Stimulated activated CD4-positive, alpha-beta T cell treated with anti-CD3 and anti-CD28 coated beads, TNF-alpha, amount 100 ng/mL, for 1 hour (primary cell): ENCODE measurements at regions not wholly inside any gene's neighbourhood (a gene's known extent, or its start where the extent isn't known, plus 50 kb on each side); places are given as distances from the start of the nearest gene placed in this dataset.

Source experiments
- DNase-seq, 3 donors: peaks; one replicate each; pipeline ENCODE4 v3.0.0-alpha.2; 2020; ENCODE audit warnings: low read depth in 3 of 3, low spot score in 1 of 3

- no peak for DNase-seq
Measured at GRCh38 chr22:47854251-47854650, 1091.8 kb downstream of the TBC1D22A start.

DNA sequence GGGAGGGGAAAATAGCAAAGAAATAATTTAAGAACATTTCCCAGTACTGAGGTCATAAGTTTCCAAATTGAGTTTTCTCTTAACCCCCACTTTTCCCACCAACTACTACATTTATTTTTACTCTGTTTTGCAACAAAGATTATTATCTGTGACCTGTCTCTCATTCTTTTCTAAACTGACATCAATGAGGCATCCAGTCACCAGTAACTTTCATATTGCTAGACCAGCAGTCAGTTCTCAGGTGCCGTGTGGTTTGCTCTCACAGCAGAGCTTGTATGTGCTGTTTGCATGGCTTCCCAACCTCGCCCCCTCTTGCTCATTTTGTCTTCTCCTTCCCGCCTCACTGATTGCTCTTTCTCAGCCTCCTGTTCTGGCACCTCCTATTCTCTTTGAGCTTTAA lies 1091.3 kb downstream of the TBC1D22A start:
- DNase-seq, result no peak

GRCh38 chr22:47851586-47851985 lies 1089.1 kb downstream of the TBC1D22A start:
- DNase-seq, result no peak

DNA sequence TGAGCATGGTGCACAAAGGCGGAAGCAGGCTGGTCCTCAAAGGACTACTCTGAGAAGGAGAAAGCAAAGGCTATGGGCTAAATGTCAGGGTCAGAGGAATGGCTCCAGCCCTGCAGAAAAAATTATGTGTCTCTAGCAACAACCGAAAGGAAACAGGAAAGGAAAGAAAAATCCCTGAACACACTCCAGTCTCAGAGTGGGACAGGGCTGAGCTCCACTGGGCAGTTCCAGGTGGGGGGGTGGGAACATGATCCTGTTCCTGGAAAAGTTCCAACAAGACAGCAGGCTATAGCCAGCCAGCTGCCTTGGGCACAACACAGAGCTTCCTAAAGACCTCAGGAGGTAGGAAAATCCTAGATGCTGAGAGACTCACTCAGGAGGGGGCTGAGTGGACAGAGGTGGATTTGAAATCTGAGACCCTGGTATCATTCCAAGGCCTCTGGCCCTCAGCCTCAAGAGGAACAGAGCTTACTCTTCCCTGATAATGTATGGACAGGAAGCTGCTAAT lies 1088.2 kb downstream of the TBC1D22A start:
- no peak for DNase-seq

DNA sequence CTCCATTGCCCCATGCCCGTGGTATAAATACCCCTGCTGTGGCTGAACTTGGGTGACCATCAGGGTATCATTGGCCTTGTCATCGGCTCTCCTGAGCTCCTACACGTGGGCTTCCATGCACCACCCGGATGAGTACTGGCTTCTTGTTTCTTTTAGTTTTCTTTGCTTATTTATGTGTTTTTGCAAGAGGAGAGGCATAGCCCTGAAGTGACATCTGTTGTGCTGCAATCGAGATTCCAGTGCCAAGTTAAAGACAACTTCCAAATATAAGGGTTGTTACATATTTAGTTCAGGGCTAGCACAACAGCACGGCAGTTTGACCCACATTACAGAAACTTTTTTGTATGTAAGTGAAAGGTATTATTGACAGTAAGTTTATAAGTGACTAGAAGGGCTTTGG lies 1087.1 kb downstream of the TBC1D22A start:
- no peak for DNase-seq

- DNase-seq, result no peak
Measured at GRCh38 chr22:47848184-47848920, 1085.9 kb downstream of the TBC1D22A start.

DNA sequence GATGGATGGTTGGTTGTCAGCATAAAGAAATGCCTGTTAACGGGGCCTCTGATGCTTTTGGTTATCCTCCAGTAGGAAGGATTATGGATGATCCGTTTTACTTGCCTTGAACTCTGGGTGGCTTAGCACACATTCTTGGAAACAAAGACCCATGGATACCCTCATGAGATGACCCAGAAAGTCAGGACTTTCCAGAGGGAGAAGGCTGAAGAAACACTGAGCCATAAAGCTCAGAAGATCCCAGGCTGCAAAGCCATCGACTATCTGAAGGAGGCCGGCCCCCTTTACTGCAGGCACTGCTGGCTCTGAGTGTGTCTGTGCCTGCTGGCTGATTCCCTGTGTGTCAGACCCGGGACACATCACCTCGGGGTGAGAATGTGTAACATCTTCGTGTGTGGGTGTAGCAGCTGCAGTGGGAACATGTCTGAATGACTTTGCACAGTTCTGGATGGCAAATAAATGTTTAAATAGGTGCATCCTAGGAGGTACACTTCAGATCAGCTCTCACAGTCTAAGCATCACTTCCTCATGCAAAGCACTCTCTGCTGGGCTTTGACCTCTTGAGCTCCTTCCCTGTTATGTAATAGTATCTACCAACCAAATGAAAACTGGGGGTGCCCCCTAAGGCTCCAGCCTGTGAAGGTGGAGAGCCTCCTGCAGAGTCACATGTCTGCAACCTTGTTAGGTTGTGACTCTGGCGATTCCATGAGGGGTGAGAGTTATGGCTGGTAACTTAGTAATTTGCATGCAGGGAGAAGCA lies 1084.9 kb downstream of the TBC1D22A start:
- DNase-seq, result no peak

GRCh38 chr22:47846206-47846605 lies 1083.8 kb downstream of the TBC1D22A start:
- DNase-seq, result no peak

DNA sequence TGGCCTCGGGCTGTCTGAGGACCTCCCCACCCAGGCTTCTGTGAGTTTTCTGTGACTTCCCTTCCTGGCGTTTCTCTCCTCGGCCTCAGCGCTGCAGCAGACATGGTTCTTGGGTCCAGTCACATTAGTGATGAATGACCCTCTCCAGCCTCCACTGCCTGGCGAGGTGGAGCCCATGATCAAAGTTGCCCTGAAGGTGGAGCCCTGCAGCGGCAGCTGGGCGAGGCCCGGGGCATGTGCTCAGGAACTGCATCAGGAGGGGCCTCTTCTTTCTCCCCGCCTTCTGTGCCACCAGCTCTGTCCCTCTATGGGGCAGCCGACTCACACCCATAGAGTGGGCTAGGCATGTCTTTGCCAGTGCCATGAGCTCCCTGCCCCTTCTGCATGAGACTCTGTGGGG lies 1079.7 kb downstream of the TBC1D22A start:
- no peak for DNase-seq

DNA sequence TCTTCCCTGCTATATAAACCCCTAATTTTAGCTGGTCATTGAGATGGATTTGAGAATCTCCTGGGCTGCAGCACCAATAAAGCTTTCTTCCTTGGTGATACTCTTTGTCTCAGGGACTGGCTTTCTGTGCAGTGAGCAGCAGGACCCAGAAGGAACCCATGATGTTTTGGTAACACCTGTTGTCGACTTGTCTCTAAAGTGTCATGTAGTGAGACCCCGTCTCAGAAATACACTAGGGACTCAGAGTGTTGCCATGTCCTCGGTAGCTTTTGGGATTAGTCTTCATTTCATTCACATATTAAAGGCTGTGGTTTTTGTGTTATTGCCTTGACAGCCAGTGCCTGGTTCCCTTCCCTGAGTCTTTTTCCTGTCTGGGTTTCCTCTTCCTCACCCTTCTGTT lies 1078.7 kb downstream of the TBC1D22A start:
- DNase-seq, result no peak

GRCh38 chr22:47839595-47840227 lies 1077.3 kb downstream of the TBC1D22A start:
- DNase-seq, result no peak

DNA sequence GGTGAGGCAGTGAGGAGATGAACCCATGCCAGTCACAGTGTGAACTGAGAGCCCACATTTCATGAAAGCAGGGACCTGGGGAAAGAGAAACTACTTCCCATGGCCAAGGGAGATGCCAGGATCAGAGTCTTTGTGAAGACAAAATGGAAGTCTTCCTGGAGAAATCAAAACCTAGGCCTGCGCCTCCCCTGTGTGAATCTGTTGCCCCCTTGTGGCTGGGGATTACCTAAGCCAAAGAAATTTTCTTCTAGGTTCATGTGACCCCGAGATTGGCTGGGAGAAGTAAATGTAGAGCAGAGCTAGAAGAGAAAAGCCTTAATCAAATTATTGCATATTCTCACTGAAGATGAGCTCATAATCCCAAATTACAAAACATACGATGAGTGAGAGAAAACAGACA lies 1075.3 kb downstream of the TBC1D22A start:
- no peak for DNase-seq

- DNase-seq, result no peak
Measured at GRCh38 chr22:47836957-47837356, 1074.5 kb downstream of the TBC1D22A start.

DNA sequence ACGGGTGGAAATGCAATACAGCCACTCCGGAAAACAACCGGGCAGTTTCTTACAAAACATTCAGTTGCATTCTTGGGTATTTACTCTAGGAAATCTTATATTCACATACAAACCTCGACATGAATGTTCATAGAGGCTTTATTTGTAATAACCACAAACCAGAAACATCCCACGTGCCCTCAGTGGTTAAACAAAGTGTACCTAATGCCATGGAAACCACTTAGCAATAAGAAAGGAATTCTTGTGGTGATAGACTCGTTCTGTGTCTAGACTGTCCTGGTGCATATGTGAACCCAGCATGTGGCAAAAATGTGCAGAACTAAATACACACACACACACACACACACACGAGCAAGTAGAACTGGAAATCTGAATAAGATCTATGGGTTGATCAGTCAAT lies 1073.3 kb downstream of the TBC1D22A start:
- DNase-seq, result no peak

DNA sequence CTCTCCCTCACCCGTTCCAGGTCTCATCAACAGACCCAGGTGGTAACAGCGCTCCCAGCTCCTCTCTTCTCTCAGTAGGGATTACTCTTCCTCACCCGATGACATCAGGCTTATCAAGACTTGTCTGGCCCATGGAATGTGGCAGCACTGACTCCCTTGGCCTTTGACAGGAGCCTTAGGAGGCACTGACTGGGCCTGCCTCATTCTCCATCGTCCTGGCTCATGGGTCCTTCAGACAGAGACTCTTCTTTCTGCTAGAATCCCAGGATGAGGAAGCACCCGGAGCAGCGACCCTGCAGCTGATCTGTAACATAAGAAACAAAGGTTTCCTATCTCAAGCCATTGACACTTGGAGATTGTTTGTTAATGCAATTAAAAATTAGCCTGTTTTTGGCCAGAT lies 1063.6 kb downstream of the TBC1D22A start:
- no peak for DNase-seq

GRCh38 chr22:47822422-47822821 lies 1060.0 kb downstream of the TBC1D22A start:
- DNase-seq, result no peak

GRCh38 chr22:47818496-47818895 lies 1056.0 kb downstream of the TBC1D22A start:
- DNase-seq, result no peak

DNA sequence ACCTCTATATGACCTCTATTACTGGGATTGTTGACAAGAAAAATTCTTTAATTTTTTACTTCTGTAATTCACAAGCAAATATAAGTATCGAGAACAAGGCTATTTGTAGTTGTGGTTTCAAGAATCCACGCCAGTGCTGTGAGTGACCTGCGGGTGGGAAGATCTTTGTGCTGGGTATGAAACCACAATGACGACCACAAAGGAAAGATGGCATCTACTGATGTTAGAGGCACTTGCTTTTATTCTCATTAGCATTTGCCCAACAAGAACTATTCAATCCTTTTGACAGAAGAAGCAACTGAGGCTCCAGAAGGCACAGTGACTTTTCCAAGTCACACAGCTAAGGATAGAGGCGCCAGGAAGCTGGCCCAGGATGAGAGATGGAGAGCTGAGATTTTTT lies 1054.9 kb downstream of the TBC1D22A start:
- no peak for DNase-seq

GRCh38 chr22:47816863-47817210 lies 1054.4 kb downstream of the TBC1D22A start:
- no peak for DNase-seq

- DNase-seq, result no peak
Measured at GRCh38 chr22:47816121-47816862, 1053.8 kb downstream of the TBC1D22A start.

GRCh38 chr22:47814474-47814873 lies 1052.0 kb downstream of the TBC1D22A start:
- DNase-seq, result no peak
